HUES6 (cell line): ENCODE measurements at regions not wholly inside any gene's neighbourhood (a gene's known extent, or its start where the extent isn't known, plus 50 kb on each side); places are given as distances from the start of the nearest gene placed in this dataset.
"Not testable (repeated sequence)": the region's sequence is repeated elsewhere in the genome, so short reads cannot be mapped to it uniquely, and the experiment has no call there.

Source experiments
- H3K27ac ChIP-seq: 2 replicates; pipeline ENCODE4 v1.7.0; 2013; ENCODE audit warnings: low read depth, mild to moderate bottlenecking, low read length, inconsistent platforms
- H3K27me3 ChIP-seq: 2 replicates; pipeline ENCODE4 v1.6.1; 2013; ENCODE audit warnings: low read length; ENCODE audit not compliant: control insufficient read depth, insufficient read depth
- H3K36me3 ChIP-seq: 2 replicates; pipeline ENCODE4 v1.6.1; 2013; ENCODE audit warnings: low read length; ENCODE audit not compliant: control insufficient read depth, insufficient read depth
- H3K4me1 ChIP-seq: 2 replicates; pipeline ENCODE4 v1.6.1; 2013; ENCODE audit warnings: low read length; ENCODE audit not compliant: control insufficient read depth, insufficient read depth
- H3K4me3 ChIP-seq: 2 replicates; pipeline ENCODE4 v1.5.1; 2013; ENCODE audit warnings: low read depth, low read length
- H3K9ac ChIP-seq: one replicate; pipeline ENCODE4 v1.6.1; 2013; ENCODE audit warnings: mild to moderate bottlenecking, low read length
- H3K9me3 ChIP-seq: 2 replicates; pipeline ENCODE4 v1.6.1; 2013; ENCODE audit warnings: low read depth, low read length; ENCODE audit not compliant: control insufficient read depth, insufficient read depth

- H3K36me3 ChIP-seq, H3K27ac ChIP-seq, H3K4me3 ChIP-seq, H3K27me3 ChIP-seq, H3K4me1 ChIP-seq, H3K9ac ChIP-seq: not testable (repeated sequence)
- H3K9me3 ChIP-seq = peaks cover 21% of the 10 kb centered on the region
Measured at GRCh38 chr10:53155674-53156073, 383.1 kb upstream of the MBL2 start.

GRCh38 chr10:53153831-53154230, 381.2 kb upstream of the MBL2 start:
- no peaks in the 10 kb centered on the region for H3K36me3 ChIP-seq
- peaks cover 13% of the 10 kb centered on the region; the same call in 1 of the 2 replicates for H3K27me3 ChIP-seq
- no peak overlapping the region for H3K27ac ChIP-seq
- no peaks in the 10 kb centered on the region for H3K4me1 ChIP-seq
- no peak overlapping the region for H3K9ac ChIP-seq
- no peak overlapping the region for H3K4me3 ChIP-seq
- peaks cover 21% of the 10 kb centered on the region for H3K9me3 ChIP-seq

GRCh38 chr10:53140506-53140905, 367.9 kb upstream of the MBL2 start:
- Histone ChIP-seq H3K27ac (no peak overlapping the region), H3K9me3 (no peaks in the 10 kb centered on the region), H3K4me3 (no peak overlapping the region), H3K27me3 (no peaks in the 10 kb centered on the region), H3K4me1 (no peaks in the 10 kb centered on the region), H3K36me3 (no peaks in the 10 kb centered on the region), H3K9ac (no peak overlapping the region)

- Histone ChIP-seq H3K9ac (no peak overlapping the region), H3K9me3 (no peaks in the 10 kb centered on the region), H3K27me3 (no peaks in the 10 kb centered on the region), H3K4me3 (no peak overlapping the region), H3K36me3 (no peaks in the 10 kb centered on the region), H3K4me1 (no peaks in the 10 kb centered on the region), H3K27ac (no peak overlapping the region)
Measured at GRCh38 chr10:53135897-53136253, 363.3 kb upstream of the MBL2 start.

- no peak overlapping the region for H3K9ac ChIP-seq
- no peaks in the 10 kb centered on the region for H3K4me1 ChIP-seq
- H3K9me3 ChIP-seq = no peaks in the 10 kb centered on the region
- H3K27me3 ChIP-seq = no peaks in the 10 kb centered on the region
- no peak overlapping the region for H3K4me3 ChIP-seq
- no peak overlapping the region for H3K27ac ChIP-seq
- H3K36me3 ChIP-seq = no peaks in the 10 kb centered on the region
Measured at GRCh38 chr10:53135213-53135896, 362.8 kb upstream of the MBL2 start.

GRCh38 chr10:53134050-53134449, 361.5 kb upstream of the MBL2 start:
- no peak overlapping the region for H3K27ac ChIP-seq
- no peaks in the 10 kb centered on the region for H3K9me3 ChIP-seq
- no peak overlapping the region for H3K4me3 ChIP-seq
- H3K27me3 ChIP-seq = no peaks in the 10 kb centered on the region
- H3K4me1 ChIP-seq = no peaks in the 10 kb centered on the region
- H3K9ac ChIP-seq = no peak overlapping the region
- H3K36me3 ChIP-seq = no peaks in the 10 kb centered on the region

- H3K9me3 ChIP-seq = no peaks in the 10 kb centered on the region
- H3K36me3 ChIP-seq = no peaks in the 10 kb centered on the region
- H3K27ac ChIP-seq = no peak overlapping the region
- no peak overlapping the region for H3K4me3 ChIP-seq
- H3K27me3 ChIP-seq = no peaks in the 10 kb centered on the region
- H3K9ac ChIP-seq = no peak overlapping the region
- no peaks in the 10 kb centered on the region for H3K4me1 ChIP-seq
Measured at GRCh38 chr10:53130337-53130736, 357.8 kb upstream of the MBL2 start.

- Histone ChIP-seq H3K27me3 (no peaks in the 10 kb centered on the region), H3K4me3 (no peak overlapping the region)
Measured at GRCh38 chr10:53127686-53128085, 355.1 kb upstream of the MBL2 start.

GRCh38 chr10:53123311-53123710, 350.7 kb upstream of the MBL2 start:
- H3K9me3 ChIP-seq = no peaks in the 10 kb centered on the region
- no peaks in the 10 kb centered on the region for H3K4me1 ChIP-seq

More at GRCh38 chr10:53127686-53128085, 355.1 kb upstream of the MBL2 start:
- Histone ChIP-seq H3K9ac (no peak overlapping the region), H3K9me3 (no peaks in the 10 kb centered on the region), H3K4me1 (no peaks in the 10 kb centered on the region), H3K36me3 (no peaks in the 10 kb centered on the region), H3K27ac (no peak overlapping the region)

GRCh38 chr10:53122281-53122680, 349.7 kb upstream of the MBL2 start:
- 0 out of 2 replicates have a peak, but pooled peaks cover under 1% of the 10 kb centered on the region for H3K9me3 ChIP-seq
- H3K4me3 ChIP-seq = no peak overlapping the region
- no peak overlapping the region for H3K27ac ChIP-seq
- no peak overlapping the region for H3K9ac ChIP-seq
- no peaks in the 10 kb centered on the region for H3K36me3 ChIP-seq
- H3K4me1 ChIP-seq = no peaks in the 10 kb centered on the region
- H3K27me3 ChIP-seq = no peaks in the 10 kb centered on the region

More at GRCh38 chr10:53123311-53123710, 350.7 kb upstream of the MBL2 start:
- Histone ChIP-seq H3K27me3 (no peaks in the 10 kb centered on the region), H3K36me3 (no peaks in the 10 kb centered on the region), H3K27ac (no peak overlapping the region), H3K9ac (no peak overlapping the region), H3K4me3 (no peak overlapping the region)

GRCh38 chr10:53115660-53116059, 343.1 kb upstream of the MBL2 start:
- H3K4me1 ChIP-seq = no peaks in the 10 kb centered on the region
- H3K27me3 ChIP-seq = no peaks in the 10 kb centered on the region
- H3K36me3 ChIP-seq = no peaks in the 10 kb centered on the region
- no peak overlapping the region for H3K4me3 ChIP-seq
- H3K27ac ChIP-seq = no peak overlapping the region
- H3K9ac ChIP-seq = no peak overlapping the region
- peaks cover 17% of the 10 kb centered on the region; the same call in 1 of the 2 replicates for H3K9me3 ChIP-seq
